Mesendoderm (in vitro differentiated cells): ENCODE measurements at regions not wholly inside any gene's neighbourhood (a gene's known extent, or its start where the extent isn't known, plus 50 kb on each side); places are given as distances from the start of the nearest gene placed in this dataset.

Experiments used
- DNase-seq: peaks from one replicate; pipeline ENCODE4 v3.0.0; 2013
- H2AK5ac ChIP-seq: 2 replicates; pipeline ENCODE4 v1.6.1; 2013; ENCODE audit warnings: low read length, inconsistent platforms
- H2BK120ac ChIP-seq: 2 replicates; pipeline ENCODE4 v1.6.1; 2013; ENCODE audit warnings: low read depth, mild to moderate bottlenecking, low read length, moderate library complexity, mixed read lengths
- H2BK15ac ChIP-seq: replicated peaks from 2 replicates; pipeline ENCODE4 v1.6.1; 2013; ENCODE audit warnings: low read depth, mild to moderate bottlenecking, moderate library complexity
- H2BK5ac ChIP-seq: 2 replicates; pipeline ENCODE4 v1.6.1; 2013; ENCODE audit warnings: low read length, inconsistent platforms
- H3K18ac ChIP-seq: 2 replicates; pipeline ENCODE4 v1.6.1; 2013; ENCODE audit warnings: mild to moderate bottlenecking, low read length, mixed read lengths
- H3K23ac ChIP-seq: one replicate; pipeline ENCODE4 v1.6.1; 2013; ENCODE audit warnings: low read length
- H3K27ac ChIP-seq: 2 replicates; pipeline ENCODE4 v1.5.1; 2013; ENCODE audit warnings: low read depth, mild to moderate bottlenecking, inconsistent platforms, low read length, moderate library complexity
- H3K27me3 ChIP-seq: 2 replicates; pipeline ENCODE4 v1.6.1; 2013; ENCODE audit warnings: low read length, control low read depth, mild to moderate bottlenecking, inconsistent platforms; ENCODE audit not compliant: insufficient read depth, poor library complexity
- H3K36me3 ChIP-seq: 2 replicates; pipeline ENCODE4 v1.6.1; 2013; ENCODE audit warnings: low read length, inconsistent platforms; ENCODE audit not compliant: control insufficient read depth, insufficient read depth
- H3K4ac ChIP-seq: one replicate; pipeline ENCODE4 v1.6.1; 2013; ENCODE audit warnings: low read depth, mild to moderate bottlenecking, low read length, moderate library complexity
- H3K4me1 ChIP-seq: 2 replicates; pipeline ENCODE4 v1.6.1; 2013; ENCODE audit warnings: low read depth, low read length, inconsistent platforms; ENCODE audit not compliant: control insufficient read depth
- H3K4me2 ChIP-seq: 2 replicates; pipeline ENCODE4 v1.6.1; 2013; ENCODE audit warnings: low read length
- H3K4me3 ChIP-seq: 2 replicates; pipeline ENCODE4 v1.5.1; 2013; ENCODE audit warnings: mild to moderate bottlenecking, low read length
- H3K56ac ChIP-seq: one replicate; pipeline ENCODE4 v1.6.1; 2013; ENCODE audit warnings: low read length
- H3K79me1 ChIP-seq: 2 replicates; pipeline ENCODE4 v1.6.1; 2013; ENCODE audit warnings: low read length, inconsistent platforms
- H3K79me2 ChIP-seq: 2 replicates; pipeline ENCODE4 v1.6.1; 2013; ENCODE audit warnings: mild to moderate bottlenecking, low read length; ENCODE audit not compliant: control insufficient read depth, insufficient read depth
- H3K9ac ChIP-seq: 2 replicates; pipeline ENCODE4 v1.6.1; 2013; ENCODE audit warnings: low read length, inconsistent platforms
- H4K5ac ChIP-seq: one replicate; pipeline ENCODE4 v1.6.1; 2013; ENCODE audit warnings: low read length
- H4K8ac ChIP-seq: one replicate; pipeline ENCODE4 v1.6.1; 2013; ENCODE audit warnings: low read depth, mild to moderate bottlenecking, control low read depth, low read length, moderate library complexity
- WGBS: extraction: QIAGEN DNeasy Blood & Tissue Kit; methylation state at CpG from one replicate; pipeline ENCODE4 v1.1.7; 2013; ENCODE audit warnings: low lambda C conversion rate, missing lambda C conversion rate; ENCODE audit not compliant: insufficient coverage; ENCODE audit errors: extremely low coverage; 5-methylcytosine and 5-hydroxymethylcytosine counted together

GRCh38 chr15:61612111-61612510 is 383.0 kb upstream of the RORA start:
- H2BK5ac ChIP-seq, result no peak overlapping the region
- H4K5ac ChIP-seq, result no peak overlapping the region
- no peak overlapping the region for H2BK15ac ChIP-seq
- H3K27me3 ChIP-seq, result no peaks in the 10 kb centered on the region
- H3K79me2 ChIP-seq, result no peaks in the 10 kb centered on the region
- no peak overlapping the region for H3K9ac ChIP-seq
- no peaks in the 10 kb centered on the region for H3K36me3 ChIP-seq
- H3K18ac ChIP-seq, result no peak overlapping the region
- no peak overlapping the region for H3K4me3 ChIP-seq
- no peak overlapping the region for H3K23ac ChIP-seq
- H3K4me2 ChIP-seq, result no peak overlapping the region
- DNase-seq, result no peak
- H3K56ac ChIP-seq, result no peak overlapping the region
- no peak overlapping the region for H4K8ac ChIP-seq
- no peak overlapping the region for H2AK5ac ChIP-seq
- H3K27ac ChIP-seq, result no peak overlapping the region
- no peaks in the 10 kb centered on the region for H3K4me1 ChIP-seq
- H3K4ac ChIP-seq, result no peak overlapping the region
- H2BK120ac ChIP-seq, result no peak overlapping the region
- no peaks in the 10 kb centered on the region for H3K79me1 ChIP-seq

DNA sequence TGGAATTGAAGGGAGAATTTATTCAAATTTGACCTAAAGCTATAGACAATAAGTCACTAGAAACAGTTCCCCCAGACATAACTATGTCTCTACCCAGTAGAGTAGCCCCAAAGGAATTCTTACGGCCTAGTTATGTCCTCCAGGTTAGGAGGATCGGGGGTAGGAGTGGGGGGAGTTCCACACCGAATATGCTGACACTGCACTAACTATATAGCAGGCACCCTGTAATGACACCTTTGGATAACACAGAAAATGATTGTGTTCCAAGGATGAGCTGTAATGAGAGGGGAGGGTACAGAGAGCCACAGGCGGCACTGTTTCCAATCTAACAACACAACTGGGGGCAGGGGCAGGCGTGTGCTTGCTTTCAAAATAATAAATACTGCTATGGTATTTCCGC is 376.2 kb upstream of the RORA start:
- no peak for DNase-seq
- Histone ChIP-seq H3K18ac (no peak overlapping the region), H3K9ac (no peak overlapping the region), H3K4me3 (no peak overlapping the region), H4K8ac (no peak overlapping the region), H3K79me1 (no peaks in the 10 kb centered on the region), H2AK5ac (no peak overlapping the region), H3K4me2 (no peak overlapping the region), H3K56ac (no peak overlapping the region), H4K5ac (no peak overlapping the region), H3K27me3 (no peaks in the 10 kb centered on the region), H2BK15ac (no peak overlapping the region), H2BK120ac (no peak overlapping the region), H3K79me2 (no peaks in the 10 kb centered on the region), H3K23ac (no peak overlapping the region), H3K27ac (no peak overlapping the region), H3K4me1 (no peaks in the 10 kb centered on the region), H3K36me3 (no peaks in the 10 kb centered on the region), H2BK5ac (no peak overlapping the region), H3K4ac (no peak overlapping the region)
- no CpG with 5 or more reads among the region's 6 CpGs for WGBS

DNA sequence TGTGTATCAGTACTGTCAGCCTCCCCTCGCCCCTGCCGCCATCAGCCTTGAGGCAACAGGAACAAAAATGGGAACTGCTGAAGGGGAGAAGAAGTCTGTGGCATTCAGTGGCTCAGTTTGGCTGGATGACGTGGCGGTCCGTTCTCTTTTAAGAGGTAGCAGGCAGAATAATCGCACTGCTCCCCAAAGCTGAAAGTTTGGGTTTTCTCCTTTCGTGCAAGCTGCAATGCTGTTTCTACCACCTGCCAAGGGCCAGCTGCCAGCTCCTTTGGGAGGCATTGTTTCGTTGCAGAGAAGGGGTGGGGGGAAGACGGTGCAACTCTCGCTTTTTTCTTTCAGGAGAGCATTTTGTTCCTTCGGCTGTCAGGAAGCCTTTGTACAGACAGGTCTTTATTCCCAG is 369.6 kb upstream of the RORA start:
- no CpG with 5 or more reads among the region's 11 CpGs for WGBS
- Histone ChIP-seq H3K36me3 (no peaks in the 10 kb centered on the region), H3K4me3 (no peak overlapping the region)

GRCh38 chr15:61584410-61584809 is 355.3 kb upstream of the RORA start:
- no CpG with 5 or more reads among the region's 5 CpGs for WGBS
- Histone ChIP-seq H3K4me3 (no peak overlapping the region), H3K36me3 (no peaks in the 10 kb centered on the region), H3K27me3 (no peaks in the 10 kb centered on the region), H2AK5ac (no peak overlapping the region), H3K23ac (no peak overlapping the region), H3K27ac (no peak overlapping the region), H3K79me2 (no peaks in the 10 kb centered on the region), H3K18ac (no peak overlapping the region), H3K9ac (no peak overlapping the region), H4K5ac (no peak overlapping the region), H3K79me1 (no peaks in the 10 kb centered on the region), H3K4ac (no peak overlapping the region), H2BK120ac (no peak overlapping the region), H2BK15ac (no peak overlapping the region), H3K56ac (no peak overlapping the region), H2BK5ac (no peak overlapping the region), H4K8ac (no peak overlapping the region), H3K4me1 (no peaks in the 10 kb centered on the region), H3K4me2 (no peak overlapping the region)
- DNase-seq, result no peak

More for the DNA sequence above, 369.6 kb upstream of the RORA start:
- no peak overlapping the region for H3K4me2 ChIP-seq
- H3K27me3 ChIP-seq, result no peaks in the 10 kb centered on the region
- no peak overlapping the region for H3K18ac ChIP-seq
- DNase-seq, result no peak
- no peak overlapping the region for H4K5ac ChIP-seq
- H3K4me1 ChIP-seq, result no peaks in the 10 kb centered on the region
- H3K4ac ChIP-seq, result no peak overlapping the region
- no peaks in the 10 kb centered on the region for H3K79me1 ChIP-seq
- no peak overlapping the region for H3K9ac ChIP-seq
- H2AK5ac ChIP-seq, result no peak overlapping the region
- H3K23ac ChIP-seq, result no peak overlapping the region
- no peak overlapping the region for H3K27ac ChIP-seq
- no peak overlapping the region for H2BK15ac ChIP-seq
- H3K79me2 ChIP-seq, result no peaks in the 10 kb centered on the region
- H2BK120ac ChIP-seq, result no peak overlapping the region
- no peak overlapping the region for H2BK5ac ChIP-seq
- H3K56ac ChIP-seq, result no peak overlapping the region
- H4K8ac ChIP-seq, result no peak overlapping the region

DNA sequence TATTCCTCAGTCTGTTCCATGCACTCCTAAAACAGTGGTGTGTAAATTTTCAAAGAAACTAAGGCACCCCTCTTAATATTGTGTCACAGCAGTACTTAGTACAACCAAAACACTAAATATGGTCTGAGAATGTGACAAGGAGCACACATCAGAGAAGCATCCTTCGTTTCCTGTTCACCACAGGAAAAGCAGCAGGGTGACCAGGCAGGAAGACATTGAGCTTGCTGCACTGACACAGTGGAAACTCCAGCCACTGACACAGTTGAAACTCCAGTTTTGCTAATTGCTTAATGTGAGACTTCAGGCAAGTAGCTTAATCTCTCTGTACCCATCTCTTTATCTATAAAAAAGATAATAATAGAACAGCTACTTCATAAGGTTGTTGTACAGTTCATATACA is 353.0 kb upstream of the RORA start:
- no peak overlapping the region for H2BK15ac ChIP-seq
- no peaks in the 10 kb centered on the region for H3K36me3 ChIP-seq
- no peak overlapping the region for H2BK120ac ChIP-seq
- H3K56ac ChIP-seq, result no peak overlapping the region
- no peaks in the 10 kb centered on the region for H3K4me1 ChIP-seq
- H4K8ac ChIP-seq, result no peak overlapping the region
- no peak overlapping the region for H2AK5ac ChIP-seq
- H3K4me2 ChIP-seq, result no peak overlapping the region
- DNase-seq, result peak; percentile 21
- no peaks in the 10 kb centered on the region for H3K27me3 ChIP-seq
- H3K4ac ChIP-seq, result no peak overlapping the region
- no peak overlapping the region for H3K4me3 ChIP-seq
- no peaks in the 10 kb centered on the region for H3K79me1 ChIP-seq
- H2BK5ac ChIP-seq, result no peak overlapping the region
- H3K18ac ChIP-seq, result no peak overlapping the region
- no peak overlapping the region for H3K23ac ChIP-seq
- H3K9ac ChIP-seq, result no peak overlapping the region
- no peak overlapping the region for H3K27ac ChIP-seq
- no peaks in the 10 kb centered on the region for H3K79me2 ChIP-seq
- no peak overlapping the region for H4K5ac ChIP-seq
- no CpG with 5 or more reads among the region's 1 CpG for WGBS

GRCh38 chr15:61575597-61575996 is 346.5 kb upstream of the RORA start:
- H3K56ac ChIP-seq, result no peak overlapping the region
- no peak for DNase-seq
- no peak overlapping the region for H3K4me2 ChIP-seq
- no peak overlapping the region for H3K27ac ChIP-seq
- no peaks in the 10 kb centered on the region for H3K27me3 ChIP-seq
- H3K79me1 ChIP-seq, result no peaks in the 10 kb centered on the region
- no peaks in the 10 kb centered on the region for H3K4me1 ChIP-seq
- H3K36me3 ChIP-seq, result no peaks in the 10 kb centered on the region
- H2BK15ac ChIP-seq, result no peak overlapping the region
- H2BK5ac ChIP-seq, result no peak overlapping the region
- H2BK120ac ChIP-seq, result no peak overlapping the region
- H4K5ac ChIP-seq, result no peak overlapping the region
- H2AK5ac ChIP-seq, result no peak overlapping the region
- H3K79me2 ChIP-seq, result no peaks in the 10 kb centered on the region
- H3K18ac ChIP-seq, result no peak overlapping the region
- no peak overlapping the region for H3K23ac ChIP-seq
- no peak overlapping the region for H3K4me3 ChIP-seq
- H3K4ac ChIP-seq, result no peak overlapping the region
- no peak overlapping the region for H4K8ac ChIP-seq
- H3K9ac ChIP-seq, result no peak overlapping the region
- no CpG with 5 or more reads among the region's 1 CpG for WGBS
